NCI-H146 (cell line): ENCODE measurements at regions not wholly inside any gene's neighbourhood (a gene's known extent, or its start where the extent isn't known, plus 50 kb on each side); places are given as distances from the start of the nearest gene placed in this dataset.

Experiments
- DNase-seq: peaks from one replicate; lab custom pipeline; 2025; lab: John Stamatoyannopoulos, UW

GRCh38 chr5:6872441-6873160 is 159.4 kb downstream of the TENT4A start:
- no peak for DNase-seq

GRCh38 chr5:6873359-6873758 is 160.1 kb downstream of the TENT4A start:
- DNase-seq, result no peak

DNA sequence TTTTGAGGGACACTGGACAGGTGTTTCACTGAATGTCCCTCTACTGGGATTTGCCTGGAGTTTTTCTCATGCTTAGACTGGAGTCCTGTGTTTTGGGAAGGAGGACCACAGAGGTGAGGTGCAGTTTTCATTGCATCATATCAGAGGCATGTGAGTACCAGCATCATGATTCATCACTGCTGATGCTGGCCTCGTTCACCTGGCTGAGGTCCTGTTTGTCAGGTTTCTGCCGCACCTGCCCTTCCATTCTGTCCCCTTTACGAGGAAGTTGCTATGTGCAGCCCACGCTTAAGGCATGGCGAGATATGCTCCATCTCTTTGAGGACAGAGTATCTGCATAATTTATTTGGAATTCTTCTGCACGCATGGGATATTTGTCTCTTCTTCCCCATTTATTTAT is 162.1 kb downstream of the TENT4A start:
- DNase-seq, result no peak

DNA sequence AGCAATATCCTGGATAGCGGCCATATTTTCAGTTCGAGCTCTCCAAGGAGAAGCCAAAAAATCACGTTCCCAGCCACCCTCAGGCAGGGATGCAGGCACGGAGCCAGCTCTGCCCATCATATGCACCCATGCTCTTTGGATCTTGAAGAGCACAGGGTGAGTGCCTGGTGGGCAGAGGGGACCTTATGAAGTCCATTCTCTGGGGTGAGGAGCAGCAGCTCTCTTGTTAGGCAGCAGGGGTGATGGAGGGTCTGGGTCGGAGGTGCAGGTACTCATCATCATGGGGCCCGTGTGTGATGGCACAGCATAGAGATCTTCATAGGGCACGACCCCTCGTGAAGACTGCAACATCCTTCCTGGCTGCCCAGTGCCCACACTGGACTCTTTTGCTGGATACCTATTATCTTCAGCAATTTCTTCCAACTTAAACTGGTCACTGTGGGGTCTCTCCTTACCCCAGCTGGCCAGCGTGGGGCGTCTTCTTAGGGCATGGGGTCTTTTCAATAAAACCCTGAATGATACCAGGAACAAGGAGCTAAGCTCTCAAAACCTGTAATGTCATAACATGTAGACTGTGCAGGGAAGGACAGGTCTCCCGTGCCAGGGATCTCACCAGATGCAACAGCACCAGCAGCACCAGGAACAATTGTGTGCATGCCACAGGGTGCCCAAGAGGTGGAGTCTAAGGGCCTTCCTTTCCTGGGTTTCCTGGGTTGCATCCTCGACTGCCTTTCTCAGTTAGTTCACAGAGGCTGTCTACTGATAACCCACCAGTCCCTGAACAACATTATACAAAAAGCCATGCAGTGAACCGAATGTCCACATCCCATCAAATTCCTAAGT is 165.0 kb downstream of the TENT4A start:
- no peak for DNase-seq

DNA sequence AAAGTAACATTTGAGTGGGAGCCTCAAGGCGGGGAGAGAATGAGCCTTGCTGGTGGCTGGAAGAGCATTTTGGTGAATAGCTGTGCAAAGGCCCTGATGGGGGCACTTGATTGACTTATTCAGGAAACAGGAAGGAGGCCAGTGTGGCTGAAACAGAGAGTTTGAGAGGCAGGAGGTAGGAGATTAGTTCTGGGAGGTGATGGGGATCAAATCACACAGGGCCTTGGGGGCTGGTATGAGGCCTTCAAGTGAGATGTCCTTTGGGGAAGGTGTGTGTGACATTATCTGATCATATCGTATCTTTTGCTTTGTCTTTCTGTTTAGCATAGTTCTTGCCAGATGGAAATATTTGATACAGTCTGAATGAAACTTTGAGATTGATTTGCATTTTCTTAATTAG is 172.3 kb downstream of the TENT4A start:
- DNase-seq, result no peak

GRCh38 chr5:6886866-6887265 is 173.6 kb downstream of the TENT4A start:
- no peak for DNase-seq

DNA sequence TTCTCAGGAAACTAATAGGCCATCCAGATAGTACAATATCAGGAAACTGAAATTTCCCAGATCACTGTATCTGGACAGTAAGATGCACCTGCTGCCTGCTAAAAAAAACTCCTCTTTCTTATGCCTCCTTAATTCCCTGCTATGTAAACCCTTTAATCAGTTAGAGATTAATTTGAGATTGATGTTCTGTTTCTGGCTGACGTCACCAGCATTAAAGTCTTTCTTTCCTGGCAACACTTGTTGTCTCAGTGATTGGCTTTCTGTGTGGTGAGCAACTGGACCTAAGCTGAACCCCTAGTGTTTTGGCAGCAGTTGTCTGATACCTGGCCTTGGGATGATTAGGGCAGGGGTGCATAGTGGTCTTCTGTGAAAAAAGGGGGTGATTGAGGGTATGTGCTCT is 175.8 kb downstream of the TENT4A start:
- no peak for DNase-seq

DNA sequence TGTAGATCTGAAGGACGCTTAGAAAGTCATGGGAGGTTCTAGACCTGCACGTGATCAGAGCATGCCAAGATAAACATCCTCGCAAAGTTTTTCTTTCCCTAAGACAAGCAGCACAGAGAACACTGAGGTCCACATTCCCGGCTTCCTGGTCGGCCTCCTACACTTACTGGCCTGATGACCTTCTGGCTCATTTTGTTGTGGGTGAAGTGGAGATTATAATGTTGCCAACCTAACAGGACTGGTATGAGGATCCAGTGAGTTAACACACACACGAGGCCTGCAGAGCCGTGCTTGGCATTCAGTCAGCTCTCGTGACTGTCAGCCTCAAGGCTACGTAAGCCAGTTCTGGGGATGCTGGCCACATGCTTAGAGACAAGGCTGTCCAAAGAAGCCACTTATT is 186.0 kb downstream of the TENT4A start:
- DNase-seq, result no peak

DNA sequence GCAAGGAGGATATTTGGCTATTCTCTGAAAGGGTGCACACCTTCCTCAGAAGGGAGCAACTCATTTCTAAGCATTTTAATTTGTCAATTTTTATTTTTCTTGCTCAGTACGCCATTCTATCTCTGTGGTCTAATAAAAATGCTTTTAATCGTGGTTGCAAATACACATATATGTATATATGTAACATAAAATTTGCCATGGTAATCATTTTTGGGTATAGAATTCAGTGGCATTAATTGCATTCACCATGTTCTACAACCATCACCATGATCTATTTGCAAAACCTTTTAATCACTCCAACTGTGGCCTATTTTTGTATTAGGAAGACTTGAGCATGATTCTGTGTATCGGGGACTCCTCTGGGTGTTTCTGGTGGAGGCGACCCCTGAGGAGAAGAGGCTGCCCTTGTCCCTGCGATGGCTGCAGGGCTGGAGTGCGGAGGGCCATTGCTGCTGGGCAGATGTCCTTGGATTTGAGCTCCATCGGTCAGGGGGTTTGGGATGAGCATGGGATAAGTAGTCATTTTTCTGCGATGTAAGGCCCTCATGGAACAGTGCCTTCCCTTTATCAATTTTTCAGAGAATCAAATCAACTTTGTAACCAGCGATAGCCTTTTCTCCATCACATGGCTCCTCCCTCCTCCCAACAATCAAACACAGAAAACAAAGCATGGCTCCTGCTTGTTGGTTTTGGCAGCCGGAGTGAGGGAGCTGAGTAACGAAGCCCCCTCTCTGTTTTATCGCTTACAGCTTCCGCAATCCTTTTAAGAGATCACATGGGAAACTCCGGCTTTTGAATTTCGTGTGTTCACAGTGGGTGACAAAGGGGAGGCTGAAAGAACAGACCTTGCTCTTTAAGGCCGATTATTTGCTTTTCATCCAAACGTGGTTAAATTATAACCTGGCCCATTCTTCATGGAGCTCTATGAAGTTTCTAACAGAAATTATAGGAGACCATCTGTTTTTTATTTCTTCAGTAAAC is 187.3 kb downstream of the TENT4A start:
- DNase-seq, result peak; percentile 45

- no peak for DNase-seq
These were observed 188.9 kb downstream of the TENT4A start for GRCh38 chr5:6902094-6902493.

GRCh38 chr5:6902597-6902996 is 189.4 kb downstream of the TENT4A start:
- DNase-seq, result no peak

DNA sequence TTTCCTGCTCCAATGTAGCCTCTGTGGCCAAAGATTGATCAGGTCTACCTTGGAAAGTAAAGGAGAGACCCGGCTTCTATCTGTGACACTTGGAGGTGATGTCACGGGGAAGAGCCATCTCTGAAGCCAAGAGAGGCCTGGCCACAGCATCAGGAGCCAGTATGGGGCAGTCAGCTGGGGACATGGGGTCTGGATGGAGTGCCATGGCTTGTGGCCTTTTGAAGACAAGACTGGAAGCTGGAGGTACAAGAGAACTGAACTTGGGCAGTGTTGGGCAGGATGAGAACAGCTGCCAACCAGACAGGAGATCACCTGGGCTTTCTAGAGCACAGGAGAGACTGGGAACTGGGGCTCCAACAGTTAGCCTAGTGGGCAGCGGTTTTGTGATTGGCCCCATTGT is 190.7 kb downstream of the TENT4A start:
- no peak for DNase-seq

DNA sequence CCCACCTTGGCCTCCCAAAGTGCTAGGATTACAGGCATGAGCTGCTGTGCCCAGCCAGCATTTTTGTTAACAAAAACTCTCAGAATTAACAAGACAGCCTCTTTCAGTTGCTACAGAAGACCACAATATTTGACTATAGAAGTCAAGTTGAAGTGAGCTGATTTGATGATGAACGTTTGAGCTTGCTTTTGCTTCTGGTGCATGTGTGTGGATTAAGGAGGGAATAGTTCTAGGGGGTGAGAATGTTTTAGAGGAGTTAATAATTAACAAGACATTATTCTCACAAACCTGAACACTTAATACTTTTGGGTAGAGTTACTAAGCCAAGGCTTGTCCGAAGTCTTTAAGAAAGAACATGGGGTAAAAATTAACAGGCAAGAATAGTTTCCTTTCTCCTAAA is 191.6 kb downstream of the TENT4A start:
- no peak for DNase-seq

GRCh38 chr5:6905423-6905822 is 192.2 kb downstream of the TENT4A start:
- no peak for DNase-seq

DNA sequence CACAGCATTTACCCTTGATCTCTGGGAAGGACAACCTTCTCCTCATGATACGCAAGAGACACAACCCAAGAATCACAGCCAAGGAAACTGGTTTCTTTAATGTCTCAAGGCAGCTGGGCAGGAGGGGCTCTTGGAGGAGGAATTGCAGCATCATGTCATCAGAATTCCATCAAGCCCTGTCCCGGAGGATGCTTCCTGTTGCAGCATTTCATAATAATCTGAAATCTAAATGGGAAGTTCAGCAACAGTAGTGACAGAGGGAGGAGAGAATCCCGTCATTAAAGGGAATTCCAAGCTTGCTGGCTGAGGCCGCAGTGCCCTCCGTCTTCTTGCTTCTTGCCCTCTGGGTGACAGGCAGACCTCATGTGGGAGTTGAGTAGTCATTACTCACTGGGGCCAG is 192.7 kb downstream of the TENT4A start:
- no peak for DNase-seq

GRCh38 chr5:6907320-6907918 is 194.2 kb downstream of the TENT4A start:
- no peak for DNase-seq

DNA sequence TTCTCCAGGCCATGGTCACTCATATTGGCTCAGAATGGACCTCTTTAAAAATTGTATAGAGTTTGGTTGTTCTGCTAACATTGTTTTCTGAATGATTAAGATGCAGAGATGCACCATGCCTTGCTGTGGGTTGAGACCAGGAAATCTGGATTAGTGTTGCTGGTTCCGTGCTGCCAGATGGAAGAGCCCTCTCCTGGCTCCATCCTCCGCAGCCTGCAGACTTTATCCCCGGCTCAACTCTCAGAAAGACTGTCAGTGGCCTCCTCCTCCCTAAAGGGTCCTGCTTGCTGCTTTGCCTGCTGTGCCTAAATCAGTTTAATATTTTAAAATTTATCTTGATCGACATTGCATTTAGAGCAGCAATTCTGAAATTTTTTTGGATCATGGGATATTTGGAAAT is 196.7 kb downstream of the TENT4A start:
- DNase-seq, result no peak

GRCh38 chr5:6910950-6911349 is 197.7 kb downstream of the TENT4A start:
- no peak for DNase-seq

- DNase-seq, result no peak
These were observed 201.1 kb downstream of the TENT4A start for GRCh38 chr5:6914347-6914746.

DNA sequence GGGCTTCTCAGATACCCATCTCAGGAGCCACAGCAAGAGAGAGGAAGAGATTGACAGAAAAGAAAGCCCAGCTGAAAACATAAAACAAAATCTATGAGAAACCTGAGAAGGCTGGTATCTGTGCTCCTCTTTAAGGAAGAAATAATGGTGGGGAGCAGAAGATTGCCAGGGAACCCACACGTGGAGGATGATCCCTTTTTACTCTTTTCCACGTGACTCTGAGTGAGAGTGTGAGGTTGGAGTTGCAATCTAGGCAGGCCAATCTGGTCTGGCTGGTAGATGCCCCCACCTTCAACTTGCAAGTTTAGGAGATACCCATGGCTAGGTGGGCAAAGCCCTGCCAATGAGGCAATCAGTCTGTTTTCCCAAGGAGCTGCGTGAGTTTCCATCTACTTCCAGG is 202.3 kb downstream of the TENT4A start:
- no peak for DNase-seq

- DNase-seq, result no peak
These were observed 205.0 kb downstream of the TENT4A start for GRCh38 chr5:6918255-6918654.
